ENCODE measurements at regions not wholly inside any gene's neighbourhood (a gene's known extent, or its start where the extent isn't known, plus 50 kb on each side); places are given as distances from the start of the nearest gene placed in this dataset.

GRCh38 chr2:220674033-220674432 is 898.1 kb downstream of the EPHA4 start:
- DNase-seq: no peak

GRCh38 chr2:220676695-220677094 is 895.4 kb downstream of the EPHA4 start:
- no peak for DNase-seq

- DNase-seq: no peak
These were observed 893.2 kb downstream of the EPHA4 start for GRCh38 chr2:220678943-220679342.

GRCh38 chr2:220682616-220683015 is 889.5 kb downstream of the EPHA4 start:
- DNase-seq: no peak

GRCh38 chr2:220684099-220684498 is 888.0 kb downstream of the EPHA4 start:
- no peak for DNase-seq

GRCh38 chr2:220687231-220687843 is 884.8 kb downstream of the EPHA4 start:
- no peak for DNase-seq

GRCh38 chr2:220695397-220696279 is 876.5 kb downstream of the EPHA4 start:
- no peak for DNase-seq

GRCh38 chr2:220696280-220696669 is 875.8 kb downstream of the EPHA4 start:
- no peak for DNase-seq

- DNase-seq: no peak
These were observed 875.1 kb downstream of the EPHA4 start for GRCh38 chr2:220697011-220697410.

GRCh38 chr2:220701115-220701514 is 871.0 kb downstream of the EPHA4 start:
- no peak for DNase-seq

GRCh38 chr2:220703279-220703678 is 868.8 kb downstream of the EPHA4 start:
- DNase-seq: no peak

- DNase-seq: no peak
These were observed 868.0 kb downstream of the EPHA4 start for GRCh38 chr2:220704081-220704480.

- DNase-seq: no peak
These were observed 867.3 kb downstream of the EPHA4 start for GRCh38 chr2:220704810-220705209.

GRCh38 chr2:220705678-220706077 is 866.4 kb downstream of the EPHA4 start:
- DNase-seq: no peak

- no peak for DNase-seq
These were observed 864.8 kb downstream of the EPHA4 start for GRCh38 chr2:220707261-220707660.

GRCh38 chr2:220708366-220708765 is 863.7 kb downstream of the EPHA4 start:
- no peak for DNase-seq

- DNase-seq: no peak
These were observed 854.8 kb downstream of the EPHA4 start for GRCh38 chr2:220717283-220717682.

- no peak for DNase-seq
These were observed 835.3 kb downstream of the EPHA4 start for GRCh38 chr2:220736778-220737177.

GRCh38 chr2:220743203-220743602 is 828.9 kb downstream of the EPHA4 start:
- DNase-seq: no peak

- no peak for DNase-seq
These were observed 827.2 kb downstream of the EPHA4 start for GRCh38 chr2:220744861-220745260.

- DNase-seq: no peak
These were observed 826.4 kb downstream of the EPHA4 start for GRCh38 chr2:220745682-220746081.

- DNase-seq: no peak
These were observed 824.4 kb downstream of the EPHA4 start for GRCh38 chr2:220747736-220748135.

- no peak for DNase-seq
These were observed 823.1 kb downstream of the EPHA4 start for GRCh38 chr2:220748875-220749479.

GRCh38 chr2:220753486-220753885 is 818.6 kb downstream of the EPHA4 start:
- no peak for DNase-seq
